ENCODE measurements at regions not wholly inside any gene's neighbourhood (a gene's known extent, or its start where the extent isn't known, plus 50 kb on each side); places are given as distances from the start of the nearest gene placed in this dataset.

- 45 to 58% (median 52%) methylated on average over 1 of the region's 1 CpG for WGBS, 3 donors
- no peak overlapping the region for H3K27ac ChIP-seq (ENCODE audit: low read depth in 1 of 3, low read length in 2 of 3)
- DNase-seq (no peak), FAIRE-seq (no peak)
- no peak overlapping the region for H3K4me3 ChIP-seq (ENCODE audit: low read depth in 1 of 3, low read length in 3 of 3)
- H3K27me3 ChIP-seq (ENCODE audit: control insufficient read depth in 3 of 3, insufficient read depth in 3 of 3, low read length in 3 of 3): no peaks in the 10 kb centered on the region
- H3K9me3 ChIP-seq (ENCODE audit: control insufficient read depth in 2 of 2, insufficient read depth in 1 of 2, low read depth in 1 of 2, low read length in 1 of 2): no peaks in the 10 kb centered on the region
- H3K36me3 ChIP-seq (ENCODE audit: control insufficient read depth in 3 of 3, insufficient read depth in 2 of 3, low read depth in 1 of 3, low read length in 3 of 3): no peaks in the 10 kb centered on the region
- no peaks in the 10 kb centered on the region for H3K4me1 ChIP-seq (ENCODE audit: control insufficient read depth in 3 of 3, insufficient read depth in 2 of 3, low read depth in 1 of 3, low read length in 2 of 3)
These were observed 432.8 kb downstream of the PDGFC start for GRCh38 chr4:156538651-156539257.

DNA sequence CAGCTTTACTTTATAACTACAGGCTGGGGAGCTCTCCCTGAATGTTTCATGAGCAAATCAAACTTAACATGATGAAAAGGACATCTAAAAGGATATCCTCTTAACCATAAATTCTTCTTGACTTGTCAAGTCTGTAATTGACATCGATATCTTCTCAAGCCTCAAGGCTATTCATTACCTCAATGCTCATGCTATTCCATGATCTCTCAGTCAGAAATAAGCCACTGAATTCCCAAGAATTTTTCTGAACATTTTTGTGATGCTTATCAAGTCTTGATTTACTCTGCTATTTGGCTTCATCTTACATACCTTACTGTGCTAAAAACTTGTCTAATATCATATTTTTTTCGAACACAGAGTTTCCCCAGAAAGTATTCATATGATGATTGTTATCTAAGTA lies 433.4 kb downstream of the PDGFC start:
- Histone ChIP-seq H3K9me3 (ENCODE audit: control insufficient read depth in 2 of 2, insufficient read depth in 1 of 2, low read depth in 1 of 2, low read length in 1 of 2) (no peaks in the 10 kb centered on the region), H3K36me3 (ENCODE audit: control insufficient read depth in 3 of 3, insufficient read depth in 2 of 3, low read depth in 1 of 3, low read length in 3 of 3) (no peaks in the 10 kb centered on the region), H3K4me1 (ENCODE audit: control insufficient read depth in 3 of 3, insufficient read depth in 2 of 3, low read depth in 1 of 3, low read length in 2 of 3) (no peaks in the 10 kb centered on the region), H3K27ac (ENCODE audit: low read depth in 1 of 3, low read length in 2 of 3) (no peak overlapping the region), H3K27me3 (ENCODE audit: control insufficient read depth in 3 of 3, insufficient read depth in 3 of 3, low read length in 3 of 3) (no peaks in the 10 kb centered on the region), H3K4me3 (ENCODE audit: low read depth in 1 of 3, low read length in 3 of 3) (no peak overlapping the region)
- no peak for FAIRE-seq
- DNase-seq: no peak
- 71 to 79% (median 77%) methylated on average over 2 of the region's 2 CpGs for WGBS, 3 donors

DNA sequence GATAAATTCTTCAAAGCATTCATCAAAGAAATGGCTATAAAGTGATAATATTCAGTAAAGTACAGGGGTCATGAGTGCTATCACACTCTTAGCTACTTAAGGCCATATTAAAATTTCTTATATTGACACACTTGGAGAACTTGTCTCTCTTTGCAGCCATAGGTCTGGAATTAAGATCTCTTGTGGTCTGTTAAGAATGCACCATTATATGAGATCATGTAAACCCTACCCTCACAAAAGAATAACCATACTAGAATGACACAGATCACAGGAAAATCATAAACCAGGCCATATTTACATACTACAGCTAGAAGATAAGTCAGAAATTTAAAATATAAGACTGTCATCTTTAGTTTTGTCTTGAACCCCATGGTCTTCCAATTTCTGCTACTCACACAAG lies 434.3 kb downstream of the PDGFC start:
- FAIRE-seq: no peak

GRCh38 chr4:156536661-156537060 lies 434.9 kb downstream of the PDGFC start:
- H3K9me3 ChIP-seq (ENCODE audit: control insufficient read depth in 2 of 2, insufficient read depth in 1 of 2, low read depth in 1 of 2, low read length in 1 of 2): no peaks in the 10 kb centered on the region
- no peak for DNase-seq
- WGBS, 3 donors: 41 to 57% (median 56%) methylated on average over 1 of the region's 1 CpG
- H3K4me1 ChIP-seq (ENCODE audit: control insufficient read depth in 3 of 3, insufficient read depth in 2 of 3, low read depth in 1 of 3, low read length in 2 of 3): no peaks in the 10 kb centered on the region
- H3K36me3 ChIP-seq (ENCODE audit: control insufficient read depth in 3 of 3, insufficient read depth in 2 of 3, low read depth in 1 of 3, low read length in 3 of 3): no peaks in the 10 kb centered on the region
- FAIRE-seq: no peak
- no peak overlapping the region for H3K4me3 ChIP-seq (ENCODE audit: low read depth in 1 of 3, low read length in 3 of 3)
- H3K27me3 ChIP-seq (ENCODE audit: control insufficient read depth in 3 of 3, insufficient read depth in 3 of 3, low read length in 3 of 3): no peaks in the 10 kb centered on the region
- no peak overlapping the region for H3K27ac ChIP-seq (ENCODE audit: low read depth in 1 of 3, low read length in 2 of 3)

More for the DNA sequence above, 434.3 kb downstream of the PDGFC start:
- H3K36me3 ChIP-seq (ENCODE audit: control insufficient read depth in 3 of 3, insufficient read depth in 2 of 3, low read depth in 1 of 3, low read length in 3 of 3): no peaks in the 10 kb centered on the region
- H3K27me3 ChIP-seq (ENCODE audit: control insufficient read depth in 3 of 3, insufficient read depth in 3 of 3, low read length in 3 of 3): no peaks in the 10 kb centered on the region
- H3K4me3 ChIP-seq (ENCODE audit: low read depth in 1 of 3, low read length in 3 of 3): no peak overlapping the region
- H3K27ac ChIP-seq (ENCODE audit: low read depth in 1 of 3, low read length in 2 of 3): no peak overlapping the region
- H3K4me1 ChIP-seq (ENCODE audit: control insufficient read depth in 3 of 3, insufficient read depth in 2 of 3, low read depth in 1 of 3, low read length in 2 of 3): no peaks in the 10 kb centered on the region
- H3K9me3 ChIP-seq (ENCODE audit: control insufficient read depth in 2 of 2, insufficient read depth in 1 of 2, low read depth in 1 of 2, low read length in 1 of 2): no peaks in the 10 kb centered on the region
- no peak for DNase-seq

- Histone ChIP-seq H3K4me3 (ENCODE audit: low read depth in 1 of 3, low read length in 3 of 3) (no peak overlapping the region), H3K27ac (ENCODE audit: low read depth in 1 of 3, low read length in 2 of 3) (no peak overlapping the region), H3K36me3 (ENCODE audit: control insufficient read depth in 3 of 3, insufficient read depth in 2 of 3, low read depth in 1 of 3, low read length in 3 of 3) (no peaks in the 10 kb centered on the region), H3K9me3 (ENCODE audit: control insufficient read depth in 2 of 2, insufficient read depth in 1 of 2, low read depth in 1 of 2, low read length in 1 of 2) (no peaks in the 10 kb centered on the region), H3K27me3 (ENCODE audit: control insufficient read depth in 3 of 3, insufficient read depth in 3 of 3, low read length in 3 of 3) (no peaks in the 10 kb centered on the region), H3K4me1 (ENCODE audit: control insufficient read depth in 3 of 3, insufficient read depth in 2 of 3, low read depth in 1 of 3, low read length in 2 of 3) (no peaks in the 10 kb centered on the region)
- DNase-seq (no peak), FAIRE-seq (no peak)
- WGBS, 3 donors: 74 to 86% (median 85%) methylated on average over 2 of the region's 2 CpGs
These were observed 437.4 kb downstream of the PDGFC start for GRCh38 chr4:156534205-156534604.

DNA sequence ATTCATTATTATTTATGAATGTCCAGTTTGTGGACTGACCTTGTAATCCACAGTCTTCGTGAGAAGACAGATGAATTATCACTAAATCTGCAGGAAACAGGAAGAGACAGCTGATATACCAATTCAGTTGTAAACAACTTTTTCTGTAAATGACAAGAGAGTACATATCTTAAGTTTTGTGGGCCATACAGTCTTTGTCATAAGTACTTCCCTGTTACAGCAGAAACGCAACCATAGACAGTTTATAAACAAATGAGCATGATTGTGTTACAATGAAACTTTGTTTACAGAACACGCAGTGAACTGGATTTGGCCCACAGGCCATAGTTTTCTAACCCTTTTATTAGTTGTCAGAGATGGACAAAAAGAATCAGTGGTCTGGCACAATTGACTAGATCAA lies 443.4 kb downstream of the PDGFC start:
- FAIRE-seq (no peak), DNase-seq (no peak)
- 44 to 50% (median 45%) methylated on average over 3 of the region's 3 CpGs for WGBS, 3 donors
- no peaks in the 10 kb centered on the region for H3K27me3 ChIP-seq (ENCODE audit: control insufficient read depth in 3 of 3, insufficient read depth in 3 of 3, low read length in 3 of 3)
- H3K27ac ChIP-seq (ENCODE audit: low read depth in 1 of 3, low read length in 2 of 3): no peak overlapping the region
- no peak overlapping the region for H3K4me3 ChIP-seq (ENCODE audit: low read depth in 1 of 3, low read length in 3 of 3)
- no peaks in the 10 kb centered on the region for H3K9me3 ChIP-seq (ENCODE audit: control insufficient read depth in 2 of 2, insufficient read depth in 1 of 2, low read depth in 1 of 2, low read length in 1 of 2)
- H3K36me3 ChIP-seq (ENCODE audit: control insufficient read depth in 3 of 3, insufficient read depth in 2 of 3, low read depth in 1 of 3, low read length in 3 of 3): no peaks in the 10 kb centered on the region
- no peaks in the 10 kb centered on the region for H3K4me1 ChIP-seq (ENCODE audit: control insufficient read depth in 3 of 3, insufficient read depth in 2 of 3, low read depth in 1 of 3, low read length in 2 of 3)

DNA sequence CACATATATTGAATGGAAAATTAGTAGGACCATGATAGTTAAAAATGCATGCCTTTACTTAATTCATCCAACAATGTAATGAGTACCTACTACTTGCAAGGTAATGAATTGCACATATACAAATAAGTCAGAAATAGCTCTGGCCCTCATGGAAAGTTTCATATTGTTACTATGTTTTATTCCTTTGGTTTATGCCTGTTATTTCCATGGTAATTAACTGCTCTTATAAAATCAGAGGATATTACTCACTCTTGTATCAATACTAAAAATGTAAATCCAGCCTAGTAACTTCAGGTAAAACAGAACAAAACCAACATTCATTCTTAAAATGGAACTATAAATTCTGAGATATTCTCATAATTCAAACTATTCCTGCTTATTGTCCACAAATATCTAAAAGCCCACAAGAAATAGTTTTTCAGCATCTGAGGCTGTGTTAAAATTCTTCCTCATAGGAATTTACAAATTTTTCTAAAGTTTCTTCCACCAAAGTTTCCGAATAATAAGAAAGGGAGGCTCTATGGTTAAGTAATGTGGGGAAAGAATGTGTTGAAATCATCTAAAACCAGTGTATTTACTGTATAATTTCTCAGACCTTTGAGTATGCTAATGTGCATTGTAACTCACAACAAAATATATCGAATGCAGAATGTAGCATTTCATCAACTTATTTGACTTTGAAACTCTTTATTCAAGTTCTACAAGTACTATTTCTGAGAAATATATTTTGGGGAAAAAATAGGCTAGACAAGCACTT lies 444.2 kb downstream of the PDGFC start:
- Histone ChIP-seq H3K27me3 (ENCODE audit: control insufficient read depth in 3 of 3, insufficient read depth in 3 of 3, low read length in 3 of 3) (no peaks in the 10 kb centered on the region), H3K27ac (ENCODE audit: low read depth in 1 of 3, low read length in 2 of 3) (no peak overlapping the region), H3K9me3 (ENCODE audit: control insufficient read depth in 2 of 2, insufficient read depth in 1 of 2, low read depth in 1 of 2, low read length in 1 of 2) (no peaks in the 10 kb centered on the region), H3K36me3 (ENCODE audit: control insufficient read depth in 3 of 3, insufficient read depth in 2 of 3, low read depth in 1 of 3, low read length in 3 of 3) (no peaks in the 10 kb centered on the region), H3K4me3 (ENCODE audit: low read depth in 1 of 3, low read length in 3 of 3) (no peak overlapping the region), H3K4me1 (ENCODE audit: control insufficient read depth in 3 of 3, insufficient read depth in 2 of 3, low read depth in 1 of 3, low read length in 2 of 3) (no peaks in the 10 kb centered on the region)
- WGBS, 3 donors: 79 to 86% (median 81%) methylated on average over 2 of the region's 2 CpGs
- FAIRE-seq (no peak), DNase-seq (no peak)

- FAIRE-seq: no peak
- no peaks in the 10 kb centered on the region for H3K27me3 ChIP-seq (ENCODE audit: control insufficient read depth in 3 of 3, insufficient read depth in 3 of 3, low read length in 3 of 3)
- H3K4me3 ChIP-seq (ENCODE audit: low read depth in 1 of 3, low read length in 3 of 3): no peak overlapping the region
- no peaks in the 10 kb centered on the region for H3K36me3 ChIP-seq (ENCODE audit: control insufficient read depth in 3 of 3, insufficient read depth in 2 of 3, low read depth in 1 of 3, low read length in 3 of 3)
- H3K4me1 ChIP-seq (ENCODE audit: control insufficient read depth in 3 of 3, insufficient read depth in 2 of 3, low read depth in 1 of 3, low read length in 2 of 3): no peaks in the 10 kb centered on the region
- no peaks in the 10 kb centered on the region for H3K9me3 ChIP-seq (ENCODE audit: control insufficient read depth in 2 of 2, insufficient read depth in 1 of 2, low read depth in 1 of 2, low read length in 1 of 2)
- DNase-seq: no peak
- WGBS, 3 donors: 75 to 84% (median 83%) methylated on average over 1 of the region's 1 CpG
- H3K27ac ChIP-seq (ENCODE audit: low read depth in 1 of 3, low read length in 2 of 3): no peak overlapping the region
These were observed 447.6 kb downstream of the PDGFC start for GRCh38 chr4:156523991-156524390.

DNA sequence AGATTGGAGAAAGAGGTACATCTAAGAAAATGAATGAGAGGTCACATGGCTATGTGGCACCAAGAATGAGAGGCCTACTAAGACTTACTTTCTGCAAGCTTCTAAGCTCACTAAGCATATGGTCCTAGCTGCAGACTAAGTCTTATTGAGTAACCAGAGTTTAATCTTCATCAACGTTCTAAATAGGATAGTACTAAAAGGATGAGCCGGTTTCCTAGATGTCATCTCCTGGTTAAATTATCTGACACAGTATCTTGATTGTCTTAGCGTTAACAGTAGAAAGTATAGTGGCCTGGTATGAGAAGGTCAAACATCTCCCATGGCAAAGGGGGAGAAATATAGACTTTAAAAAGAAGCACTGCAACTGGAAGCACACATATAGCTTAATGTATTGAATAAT lies 448.1 kb downstream of the PDGFC start:
- Histone ChIP-seq H3K27ac (ENCODE audit: low read depth in 1 of 3, low read length in 2 of 3) (no peak overlapping the region), H3K4me3 (ENCODE audit: low read depth in 1 of 3, low read length in 3 of 3) (no peak overlapping the region), H3K9me3 (ENCODE audit: control insufficient read depth in 2 of 2, insufficient read depth in 1 of 2, low read depth in 1 of 2, low read length in 1 of 2) (no peaks in the 10 kb centered on the region), H3K36me3 (ENCODE audit: control insufficient read depth in 3 of 3, insufficient read depth in 2 of 3, low read depth in 1 of 3, low read length in 3 of 3) (no peaks in the 10 kb centered on the region), H3K27me3 (ENCODE audit: control insufficient read depth in 3 of 3, insufficient read depth in 3 of 3, low read length in 3 of 3) (no peaks in the 10 kb centered on the region), H3K4me1 (ENCODE audit: control insufficient read depth in 3 of 3, insufficient read depth in 2 of 3, low read depth in 1 of 3, low read length in 2 of 3) (no peaks in the 10 kb centered on the region)
- FAIRE-seq (no peak), DNase-seq (peak in 1 of 2 donors; percentile 2)
- WGBS, 3 donors: 85 to 91% (median 86%) methylated on average over 3 of the region's 3 CpGs

All from small intestine (tissue), 7 donors.